ENCODE measurements at regions not wholly inside any gene's neighbourhood (a gene's known extent, or its start where the extent isn't known, plus 50 kb on each side); places are given as distances from the start of the nearest gene placed in this dataset.
"Not testable (repeated sequence)": the region's sequence is repeated elsewhere in the genome, so short reads cannot be mapped to it uniquely, and the experiment has no call there.

GRCh38 chr16:35596467-35596866, 2137.1 kb downstream of the TP53TG3F start:
- TF ChIP-seq CTCF (IDR thresholded peaks at IDR 0.05; ENCODE audit: low read depth, low read length) = no peak
- H3K27ac ChIP-seq (ENCODE audit: low read depth, low read length) = no peak overlapping the region
- H3K4me3 ChIP-seq (ENCODE audit: low read depth, low read length) = no peak overlapping the region
- ChIA-PET POLR2A (no interaction called here), CTCF (no interaction called here)
- peaks cover 28% of the 10 kb centered on the region for H3K9me3 ChIP-seq (ENCODE audit: control insufficient read depth, insufficient read depth, low read length)
- no peaks in the 10 kb centered on the region for H3K27me3 ChIP-seq (ENCODE audit: control insufficient read depth, insufficient read depth, low read length)
- DNase-seq (ENCODE audit: low read depth, low spot score) = no peak

GRCh38 chr16:35598696-35599332, 2139.4 kb downstream of the TP53TG3F start:
- POLR2A ChIA-PET = no interaction called here
- no peak overlapping the region for H3K4me3 ChIP-seq (ENCODE audit: low read depth, low read length)
- no peaks in the 10 kb centered on the region for H3K27me3 ChIP-seq (ENCODE audit: control insufficient read depth, insufficient read depth, low read length)
- CTCF ChIA-PET = no interaction called here
- DNase-seq (ENCODE audit: low read depth, low spot score) = no peak
- H3K9me3 ChIP-seq (ENCODE audit: control insufficient read depth, insufficient read depth, low read length) = peaks cover 18% of the 10 kb centered on the region
- no peak overlapping the region for H3K27ac ChIP-seq (ENCODE audit: low read depth, low read length)
- no peak for TF ChIP-seq CTCF (IDR thresholded peaks at IDR 0.05; ENCODE audit: low read depth, low read length)

GRCh38 chr16:35599429-35600160, 2140.2 kb downstream of the TP53TG3F start:
- no peak for TF ChIP-seq CTCF (IDR thresholded peaks at IDR 0.05; ENCODE audit: low read depth, low read length)

GRCh38 chr16:35600161-35600555, 2140.7 kb downstream of the TP53TG3F start:
- H3K9me3 ChIP-seq (ENCODE audit: control insufficient read depth, insufficient read depth, low read length) = peaks cover 18% of the 10 kb centered on the region
- DNase-seq (ENCODE audit: low read depth, low spot score); POLR2A ChIA-PET; H3K27ac ChIP-seq (ENCODE audit: low read depth, low read length); H3K4me3 ChIP-seq (ENCODE audit: low read depth, low read length); CTCF ChIA-PET; H3K27me3 ChIP-seq (ENCODE audit: control insufficient read depth, insufficient read depth, low read length): not testable (repeated sequence)

More at GRCh38 chr16:35599429-35600160, 2140.2 kb downstream of the TP53TG3F start:
- DNase-seq (ENCODE audit: low read depth, low spot score) = no peak
- ChIA-PET POLR2A (no interaction called here), CTCF (no interaction called here)
- Histone ChIP-seq H3K9me3 (ENCODE audit: control insufficient read depth, insufficient read depth, low read length) (peaks cover 18% of the 10 kb centered on the region), H3K27ac (ENCODE audit: low read depth, low read length) (no peak overlapping the region), H3K27me3 (ENCODE audit: control insufficient read depth, insufficient read depth, low read length) (no peaks in the 10 kb centered on the region), H3K4me3 (ENCODE audit: low read depth, low read length) (no peak overlapping the region)

- ChIA-PET CTCF (no interaction called here), POLR2A (no interaction called here)
- H3K27me3 ChIP-seq (ENCODE audit: control insufficient read depth, insufficient read depth, low read length) = no peaks in the 10 kb centered on the region
- no peak for DNase-seq (ENCODE audit: low read depth, low spot score)
- TF ChIP-seq CTCF (IDR thresholded peaks at IDR 0.05; ENCODE audit: low read depth, low read length) = no peak
- H3K27ac ChIP-seq (ENCODE audit: low read depth, low read length) = no peak overlapping the region
- peaks cover 25% of the 10 kb centered on the region for H3K9me3 ChIP-seq (ENCODE audit: control insufficient read depth, insufficient read depth, low read length)
- no peak overlapping the region for H3K4me3 ChIP-seq (ENCODE audit: low read depth, low read length)
Observed at GRCh38 chr16:35602116-35602515, 2142.7 kb downstream of the TP53TG3F start.

- H3K27ac ChIP-seq (ENCODE audit: low read depth, low read length); H3K27me3 ChIP-seq (ENCODE audit: control insufficient read depth, insufficient read depth, low read length); CTCF ChIA-PET; H3K4me3 ChIP-seq (ENCODE audit: low read depth, low read length); POLR2A ChIA-PET; DNase-seq (ENCODE audit: low read depth, low spot score): not testable (repeated sequence)
- H3K9me3 ChIP-seq (ENCODE audit: control insufficient read depth, insufficient read depth, low read length) = peaks cover 25% of the 10 kb centered on the region
Observed at GRCh38 chr16:35603371-35603770, 2144.0 kb downstream of the TP53TG3F start.
